ENCODE measurements at regions not wholly inside any gene's neighbourhood (a gene's known extent, or its start where the extent isn't known, plus 50 kb on each side); places are given as distances from the start of the nearest gene placed in this dataset.

DNA sequence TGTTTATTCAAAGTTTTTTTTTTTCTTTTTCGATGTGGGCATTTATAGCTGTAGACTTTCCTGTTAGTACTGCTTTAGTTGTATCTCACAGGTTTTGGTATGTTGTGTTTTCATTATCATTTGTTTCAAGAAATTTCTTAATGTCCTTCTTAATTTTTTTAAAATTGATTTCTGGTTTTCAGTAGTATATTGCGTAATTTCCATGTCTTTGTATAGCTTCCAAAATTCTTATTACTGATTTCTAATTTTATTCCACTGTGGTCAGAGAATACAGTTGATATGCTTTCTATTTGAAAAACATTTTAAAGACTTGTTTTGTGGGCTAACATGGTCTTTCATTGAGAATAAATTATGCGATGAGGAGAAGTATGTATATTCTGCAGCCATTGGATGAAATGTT lies 463.2 kb upstream of the B3GALT2 start:
- no peak for TF ChIP-seq CTCF (IDR thresholded peaks at IDR 0.05; ENCODE audit: insufficient read depth in 1 of 2, low read depth in 1 of 2, low read length in 1 of 2, severe bottlenecking in 1 of 2, unreplicated experiment in 1 of 2)
- Mint-ChIP-seq H3K36me3 (ENCODE audit: insufficient read depth, unreplicated experiment) (no peaks in the 10 kb centered on the region), H3K27ac (ENCODE audit: unreplicated experiment) (no peak overlapping the region), H3K4me1 (ENCODE audit: low read depth, unreplicated experiment) (no peaks in the 10 kb centered on the region), H3K4me3 (ENCODE audit: unreplicated experiment) (no peak overlapping the region), H3K9me3 (ENCODE audit: unreplicated experiment) (peaks cover 10% of the 10 kb centered on the region), H3K27me3 (ENCODE audit: insufficient read depth, unreplicated experiment) (no peaks in the 10 kb centered on the region)
- no peak for DNase-seq
- POLR2A ChIA-PET: no interaction called here
- intact Hi-C loops (cut with micrococcal nuclease; ENCODE audit: unreplicated experiment): no loop called here
- BruUV-seq (replicated peaks): no TSS peak
- Histone ChIP-seq H3K4me1 (no peaks in the 10 kb centered on the region), H3K36me3 (ENCODE audit: control insufficient read depth, insufficient read depth, low read length) (no peaks in the 10 kb centered on the region), H3K4me3 (ENCODE audit: low read depth, low read length) (no peak overlapping the region), H3K27me3 (replicated peaks; ENCODE audit: control insufficient read depth, insufficient read depth, low read length) (no peaks in the 10 kb centered on the region), H3K9me3 (no peaks in the 10 kb centered on the region; the same call in 1 of the 2 replicates)
- CTCF ChIA-PET: no interaction called here

- CTCF ChIA-PET: no interaction called here
- Mint-ChIP-seq H3K4me3 (ENCODE audit: unreplicated experiment) (no peak overlapping the region), H3K27ac (ENCODE audit: unreplicated experiment) (no peak overlapping the region), H3K9me3 (ENCODE audit: unreplicated experiment) (no peaks in the 10 kb centered on the region), H3K4me1 (ENCODE audit: low read depth, unreplicated experiment) (no peaks in the 10 kb centered on the region), H3K27me3 (ENCODE audit: insufficient read depth, unreplicated experiment) (no peaks in the 10 kb centered on the region), H3K36me3 (ENCODE audit: insufficient read depth, unreplicated experiment) (no peaks in the 10 kb centered on the region)
- intact Hi-C loops (cut with micrococcal nuclease; ENCODE audit: unreplicated experiment): no loop called here
- no peak for TF ChIP-seq CTCF (IDR thresholded peaks at IDR 0.05; ENCODE audit: insufficient read depth in 1 of 2, low read depth in 1 of 2, low read length in 1 of 2, severe bottlenecking in 1 of 2, unreplicated experiment in 1 of 2)
- Histone ChIP-seq H3K27me3 (replicated peaks; ENCODE audit: control insufficient read depth, insufficient read depth, low read length) (no peaks in the 10 kb centered on the region; the same call in 1 of the 2 replicates), H3K4me3 (ENCODE audit: low read depth, low read length) (no peak overlapping the region), H3K9me3 (no peaks in the 10 kb centered on the region), H3K36me3 (ENCODE audit: control insufficient read depth, insufficient read depth, low read length) (no peaks in the 10 kb centered on the region), H3K4me1 (no peaks in the 10 kb centered on the region)
- DNase-seq: no peak
- POLR2A ChIA-PET: no interaction called here
- BruUV-seq (replicated peaks): no TSS peak
Measured at GRCh38 chr1:193634876-193635275, 448.5 kb upstream of the B3GALT2 start.

- POLR2A ChIA-PET: no interaction called here
- intact Hi-C loops (cut with micrococcal nuclease; ENCODE audit: unreplicated experiment): no loop called here
- H3K36me3 Mint-ChIP-seq (ENCODE audit: insufficient read depth, unreplicated experiment): no peaks in the 10 kb centered on the region
- Histone ChIP-seq H3K36me3 (ENCODE audit: control insufficient read depth, insufficient read depth, low read length) (no peaks in the 10 kb centered on the region), H3K4me3 (ENCODE audit: low read depth, low read length) (no peak overlapping the region), H3K4me1 (no peaks in the 10 kb centered on the region), H3K9me3 (no peaks in the 10 kb centered on the region), H3K27me3 (replicated peaks; ENCODE audit: control insufficient read depth, insufficient read depth, low read length) (no peaks in the 10 kb centered on the region; the same call in 1 of the 2 replicates)
- TF ChIP-seq CTCF (IDR thresholded peaks at IDR 0.05; ENCODE audit: insufficient read depth in 1 of 2, low read depth in 1 of 2, low read length in 1 of 2, severe bottlenecking in 1 of 2, unreplicated experiment in 1 of 2): no peak
- H3K27ac Mint-ChIP-seq (ENCODE audit: unreplicated experiment): no peak overlapping the region
- CTCF ChIA-PET: no interaction called here
- H3K4me1 Mint-ChIP-seq (ENCODE audit: low read depth, unreplicated experiment): no peaks in the 10 kb centered on the region
- no peaks in the 10 kb centered on the region for H3K27me3 Mint-ChIP-seq (ENCODE audit: insufficient read depth, unreplicated experiment)
- no peak overlapping the region for H3K4me3 Mint-ChIP-seq (ENCODE audit: unreplicated experiment)
- no TSS peak for BruUV-seq (replicated peaks)
- H3K9me3 Mint-ChIP-seq (ENCODE audit: unreplicated experiment): no peaks in the 10 kb centered on the region
- no peak for DNase-seq
Measured at GRCh38 chr1:193634470-193634869, 448.1 kb upstream of the B3GALT2 start.
